ENCODE measurements at regions not wholly inside any gene's neighbourhood (a gene's known extent, or its start where the extent isn't known, plus 50 kb on each side); places are given as distances from the start of the nearest gene placed in this dataset.
"Not testable (repeated sequence)": the region's sequence is repeated elsewhere in the genome, so short reads cannot be mapped to it uniquely, and the experiment has no call there.

DNA sequence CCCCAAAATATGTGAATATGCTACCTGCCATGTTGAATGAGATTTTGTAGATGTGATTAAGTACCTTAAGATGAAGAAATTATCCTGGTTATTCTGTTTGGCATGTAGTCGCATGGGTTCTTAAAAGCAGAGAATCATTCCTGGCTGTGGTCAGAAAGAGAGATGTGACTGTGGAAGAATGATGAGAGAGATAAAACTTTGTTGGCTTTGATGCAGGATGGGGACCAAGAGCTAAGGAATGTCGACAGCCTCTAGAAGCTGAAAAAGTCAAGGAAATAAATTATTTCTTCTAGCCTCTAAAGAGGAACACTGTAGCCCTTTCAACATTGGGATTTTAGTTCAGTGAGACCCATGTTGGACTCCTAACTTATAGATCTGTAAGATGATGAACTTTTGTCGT, 584.0 kb downstream of the PRIM2 start:
- H3K4me1 ChIP-seq, H3K4me2 ChIP-seq, H3K36me3 ChIP-seq, H3K27ac ChIP-seq, H3K9me3 ChIP-seq, H3K27me3 ChIP-seq, H4K20me1 ChIP-seq, H3K4me3 ChIP-seq, H3K9ac ChIP-seq: not testable (repeated sequence)

DNA sequence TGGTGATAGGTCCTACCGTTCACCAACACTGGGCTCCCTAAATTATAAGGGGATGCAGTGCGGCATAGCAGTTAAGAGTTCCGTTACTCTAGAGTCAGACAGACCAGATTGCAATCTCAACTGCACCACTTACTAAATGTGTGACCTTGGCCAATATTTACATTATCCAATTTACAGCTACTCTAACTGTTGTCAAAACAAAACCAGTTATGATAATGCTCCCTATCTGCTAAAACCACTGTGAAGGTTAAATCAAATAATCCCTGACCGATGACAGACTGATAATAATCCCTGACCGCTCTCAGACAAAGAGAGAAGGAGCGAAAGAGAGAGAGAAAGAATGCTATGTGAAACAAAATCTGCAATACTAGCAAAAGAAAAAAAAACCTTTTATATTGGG, 586.9 kb downstream of the PRIM2 start:
- not testable (repeated sequence) for H3K27ac ChIP-seq, H3K4me2 ChIP-seq, H3K9me3 ChIP-seq, H3K36me3 ChIP-seq, H3K9ac ChIP-seq, H3K4me3 ChIP-seq, H3K27me3 ChIP-seq, H3K4me1 ChIP-seq, H4K20me1 ChIP-seq

GRCh38 chr6:57915300-57915699, 597.9 kb downstream of the PRIM2 start:
- H3K9ac ChIP-seq, H4K20me1 ChIP-seq, H3K27me3 ChIP-seq, H3K27ac ChIP-seq, H3K4me1 ChIP-seq, H3K9me3 ChIP-seq, H3K36me3 ChIP-seq, H3K4me2 ChIP-seq, H3K4me3 ChIP-seq: not testable (repeated sequence)

- not testable (repeated sequence) for H3K27ac ChIP-seq, H3K9ac ChIP-seq, H4K20me1 ChIP-seq, H3K9me3 ChIP-seq, H3K4me1 ChIP-seq, H3K4me3 ChIP-seq, H3K27me3 ChIP-seq, H3K4me2 ChIP-seq
- peaks cover 17% of the 10 kb centered on the region for H3K36me3 ChIP-seq
Measured at GRCh38 chr6:57942966-57943365, 625.5 kb downstream of the PRIM2 start.

DNA sequence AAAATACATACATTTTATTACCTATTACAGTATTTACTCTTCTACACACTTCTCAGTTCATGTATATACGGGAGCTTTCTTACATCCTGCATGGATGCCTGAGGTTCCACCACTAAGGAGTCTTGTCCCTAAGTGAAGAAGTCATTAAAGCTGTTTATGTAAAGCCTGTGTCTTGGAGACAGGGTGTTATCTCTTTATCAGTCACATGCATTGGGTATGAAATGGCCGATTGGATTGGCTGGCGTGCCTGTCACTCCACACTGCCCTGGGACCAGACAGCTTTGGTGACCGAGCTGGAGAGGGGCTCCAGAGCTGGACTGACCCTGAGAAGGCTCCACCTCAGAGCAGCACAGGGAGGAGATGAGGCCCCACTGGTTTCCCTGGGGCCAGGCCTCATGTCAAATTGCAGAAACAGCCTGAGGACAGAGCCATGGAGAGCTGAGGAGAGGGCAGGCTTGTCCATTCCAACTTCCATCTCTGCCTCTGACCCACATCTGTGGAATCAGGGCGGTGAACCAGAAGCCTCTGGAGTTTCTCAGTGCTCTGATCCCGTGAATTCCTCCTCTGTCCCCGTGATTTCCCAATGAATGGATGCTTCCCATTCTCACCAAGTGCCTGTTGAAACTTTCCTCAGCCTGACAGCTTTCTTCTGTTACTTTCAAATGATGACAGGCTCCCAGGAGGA, 628.8 kb downstream of the PRIM2 start:
- not testable (repeated sequence) for H3K4me1 ChIP-seq, H3K4me2 ChIP-seq, H3K9ac ChIP-seq, H3K27me3 ChIP-seq, H3K27ac ChIP-seq, H4K20me1 ChIP-seq, H3K4me3 ChIP-seq, H3K9me3 ChIP-seq
- H3K36me3 ChIP-seq: peaks cover 37% of the 10 kb centered on the region

- not testable (repeated sequence) for H3K27ac ChIP-seq, H3K9me3 ChIP-seq, H3K9ac ChIP-seq, H3K4me1 ChIP-seq, H4K20me1 ChIP-seq, H3K4me3 ChIP-seq, H3K27me3 ChIP-seq, H3K4me2 ChIP-seq
- H3K36me3 ChIP-seq: peaks cover 37% of the 10 kb centered on the region
Measured at GRCh38 chr6:57946769-57947091, 629.3 kb downstream of the PRIM2 start.

- not testable (repeated sequence) for H3K4me1 ChIP-seq, H3K27me3 ChIP-seq, H3K9me3 ChIP-seq, H3K4me2 ChIP-seq, H3K9ac ChIP-seq, H3K27ac ChIP-seq, H3K4me3 ChIP-seq, H4K20me1 ChIP-seq
- peaks cover 37% of the 10 kb centered on the region for H3K36me3 ChIP-seq
Measured at GRCh38 chr6:57948481-57948880, 631.1 kb downstream of the PRIM2 start.

- H3K9ac ChIP-seq, H3K4me2 ChIP-seq: not testable (repeated sequence)
Measured at GRCh38 chr6:57950430-57950829, 633.0 kb downstream of the PRIM2 start.

DNA sequence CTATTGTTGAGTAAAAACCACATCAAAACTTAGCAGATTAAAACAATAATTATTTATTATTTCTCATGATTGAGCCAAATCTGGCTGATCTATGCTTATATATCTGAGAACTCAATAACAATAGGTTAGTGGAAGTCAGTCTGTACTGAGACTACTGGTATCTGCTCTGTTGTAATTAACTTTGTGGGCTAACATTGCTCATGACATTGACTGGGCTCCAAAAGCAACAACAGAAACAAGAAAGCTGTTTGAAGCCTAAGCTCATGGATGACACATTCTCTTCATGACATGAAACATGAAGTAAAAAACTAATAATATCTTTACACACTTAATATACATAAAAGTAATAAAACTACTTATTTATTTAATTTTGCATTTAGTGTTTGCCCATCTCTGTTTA, 649.3 kb downstream of the PRIM2 start:
- H4K20me1 ChIP-seq, H3K27ac ChIP-seq, H3K4me3 ChIP-seq, H3K9ac ChIP-seq, H3K4me1 ChIP-seq, H3K9me3 ChIP-seq, H3K27me3 ChIP-seq, H3K36me3 ChIP-seq, H3K4me2 ChIP-seq: not testable (repeated sequence)

More at GRCh38 chr6:57950430-57950829, 633.0 kb downstream of the PRIM2 start:
- H3K4me1 ChIP-seq, H4K20me1 ChIP-seq, H3K9me3 ChIP-seq, H3K27me3 ChIP-seq, H3K27ac ChIP-seq, H3K4me3 ChIP-seq: not testable (repeated sequence)
- peaks cover 40% of the 10 kb centered on the region for H3K36me3 ChIP-seq

GRCh38 chr6:57971956-57972355, 654.5 kb downstream of the PRIM2 start:
- H3K27me3 ChIP-seq, H3K9me3 ChIP-seq, H3K4me2 ChIP-seq, H3K4me3 ChIP-seq, H3K9ac ChIP-seq, H3K4me1 ChIP-seq, H4K20me1 ChIP-seq, H3K36me3 ChIP-seq, H3K27ac ChIP-seq: not testable (repeated sequence)

DNA sequence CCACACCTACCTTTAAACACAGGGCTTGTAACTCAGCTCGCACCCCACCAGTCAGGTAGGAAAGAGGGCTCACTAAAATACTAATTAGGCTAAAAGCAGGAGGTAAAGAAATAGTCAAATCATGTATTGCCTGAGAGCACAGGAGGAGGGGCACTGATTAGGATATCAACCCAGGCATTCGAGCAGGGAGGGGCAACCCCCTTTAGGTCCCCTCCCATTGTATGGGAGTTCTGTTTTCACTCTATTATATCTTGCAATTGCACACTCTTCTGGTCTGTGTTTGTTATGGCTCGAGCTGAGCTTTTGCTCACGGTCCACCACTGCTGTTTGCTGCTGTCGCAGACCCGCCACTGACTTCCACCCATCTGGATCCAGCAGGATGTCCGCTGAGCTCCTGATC, 657.2 kb downstream of the PRIM2 start:
- Histone ChIP-seq H3K9ac (no peak overlapping the region), H3K9me3 (no peaks in the 10 kb centered on the region), H3K4me2 (no peak overlapping the region), H3K27ac (no peak overlapping the region), H3K4me3 (no peak overlapping the region), H3K36me3 (no peaks in the 10 kb centered on the region), H3K4me1 (no peaks in the 10 kb centered on the region), H4K20me1 (no peaks in the 10 kb centered on the region), H3K27me3 (no peaks in the 10 kb centered on the region)
- TF ChIP-seq Cebpa-rat (IDR thresholded peaks at IDR 0.05): no peak

- H3K36me3 ChIP-seq, H3K4me3 ChIP-seq, H3K27ac ChIP-seq, H3K27me3 ChIP-seq, H3K4me2 ChIP-seq, H4K20me1 ChIP-seq, H3K9me3 ChIP-seq, H3K9ac ChIP-seq, H3K4me1 ChIP-seq: not testable (repeated sequence)
Measured at GRCh38 chr6:57975127-57975526, 657.7 kb downstream of the PRIM2 start.

- not testable (repeated sequence) for H4K20me1 ChIP-seq, H3K4me1 ChIP-seq, H3K9ac ChIP-seq, H3K9me3 ChIP-seq, H3K27ac ChIP-seq, H3K27me3 ChIP-seq, H3K4me3 ChIP-seq, H3K36me3 ChIP-seq, H3K4me2 ChIP-seq
Measured at GRCh38 chr6:57976371-57976770, 658.9 kb downstream of the PRIM2 start.

DNA sequence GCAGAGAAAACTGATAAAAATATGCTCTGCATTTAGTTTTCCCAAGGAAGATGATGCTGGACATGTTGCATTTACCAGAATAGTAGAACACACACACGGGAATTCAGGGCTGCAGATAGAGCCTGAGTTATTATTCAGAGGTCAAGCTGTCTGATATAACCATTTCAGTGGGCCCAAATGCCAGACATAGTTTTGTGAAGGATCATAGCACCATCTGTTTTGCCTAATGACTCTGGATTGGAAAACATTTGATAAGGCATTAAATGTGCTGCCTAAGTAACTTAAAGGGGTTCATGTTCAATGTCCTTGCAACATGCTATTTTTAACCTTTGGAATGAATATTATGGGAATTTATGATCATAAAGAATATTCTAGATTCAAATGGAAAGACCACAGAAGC, 666.2 kb downstream of the PRIM2 start:
- not testable (repeated sequence) for H3K27ac ChIP-seq, H3K36me3 ChIP-seq, H3K4me1 ChIP-seq, H4K20me1 ChIP-seq, H3K27me3 ChIP-seq, H3K9me3 ChIP-seq, H3K4me3 ChIP-seq, H3K9ac ChIP-seq, H3K4me2 ChIP-seq

DNA sequence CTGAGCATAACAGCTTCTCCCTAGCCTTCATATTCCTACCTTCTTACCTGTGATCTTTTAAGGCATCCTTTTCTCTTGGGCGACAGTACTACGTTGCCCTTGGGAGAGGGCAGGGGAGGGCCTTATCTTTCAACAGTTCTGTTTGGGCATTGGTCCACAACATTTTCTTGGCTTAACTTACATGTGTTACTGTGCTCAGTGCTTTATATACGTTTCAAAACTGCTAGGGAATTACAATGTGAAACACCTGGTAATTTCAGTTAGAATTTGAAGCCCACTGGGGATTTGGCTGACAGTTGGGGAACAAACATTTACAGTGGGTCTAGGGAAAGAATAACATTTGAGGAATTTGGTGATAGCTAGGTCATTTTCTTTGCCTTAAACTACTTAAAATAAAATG, 667.1 kb downstream of the PRIM2 start:
- not testable (repeated sequence) for H3K4me1 ChIP-seq, H4K20me1 ChIP-seq

GRCh38 chr6:57985734-57986133, 668.3 kb downstream of the PRIM2 start:
- not testable (repeated sequence) for H3K27me3 ChIP-seq, H4K20me1 ChIP-seq, H3K4me1 ChIP-seq, H3K9me3 ChIP-seq, H3K4me2 ChIP-seq, H3K27ac ChIP-seq, H3K4me3 ChIP-seq, H3K9ac ChIP-seq, H3K36me3 ChIP-seq

More for the DNA sequence above, 667.1 kb downstream of the PRIM2 start:
- H3K27me3 ChIP-seq, H3K27ac ChIP-seq, H3K9ac ChIP-seq, H3K9me3 ChIP-seq, H3K4me2 ChIP-seq, H3K4me3 ChIP-seq, H3K36me3 ChIP-seq: not testable (repeated sequence)
